DMS153 treated with DMSO at 0.1 percent for 48 hours (cell line): ENCODE measurements at regions not wholly inside any gene's neighbourhood (a gene's known extent, or its start where the extent isn't known, plus 50 kb on each side); places are given as distances from the start of the nearest gene placed in this dataset.
"Not testable (repeated sequence)": the region's sequence is repeated elsewhere in the genome, so short reads cannot be mapped to it uniquely, and the experiment has no call there.

Source experiments
- DNase-seq: peaks from one replicate; lab custom pipeline; 2025; ENCODE audit not compliant: unreplicated experiment; lab: John Stamatoyannopoulos, UW

DNA sequence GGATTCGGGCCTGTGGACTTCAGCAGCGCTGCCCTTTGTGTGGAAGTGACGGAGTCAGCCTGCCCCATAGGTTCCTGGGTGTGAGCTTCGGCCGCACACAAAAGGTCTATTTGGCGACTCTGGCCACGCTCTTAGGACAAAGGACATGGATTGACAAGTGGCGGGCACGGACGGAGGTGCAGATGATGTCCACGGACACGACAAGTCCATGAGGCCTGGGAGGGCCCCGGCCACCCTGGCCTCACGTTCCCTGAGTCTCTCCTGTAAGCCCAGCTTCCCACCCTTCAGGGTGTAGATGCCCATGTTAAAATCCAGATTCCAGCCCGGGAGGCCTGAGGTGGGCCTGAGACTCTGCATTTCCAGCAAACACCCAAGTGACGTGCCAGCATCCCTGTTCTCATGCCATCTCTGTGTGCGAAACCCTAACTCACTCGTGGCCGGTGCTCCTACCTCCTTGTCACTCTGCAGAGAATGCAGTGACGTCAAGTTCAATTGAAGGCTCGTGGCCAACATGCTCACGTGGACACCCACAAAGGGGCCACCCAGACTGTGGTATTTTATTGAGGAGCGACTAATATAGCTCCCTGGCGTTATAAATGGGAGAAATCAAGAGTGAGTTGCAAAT, 111.7 kb downstream of the RTP5 start:
- DNase-seq: no peak

DNA sequence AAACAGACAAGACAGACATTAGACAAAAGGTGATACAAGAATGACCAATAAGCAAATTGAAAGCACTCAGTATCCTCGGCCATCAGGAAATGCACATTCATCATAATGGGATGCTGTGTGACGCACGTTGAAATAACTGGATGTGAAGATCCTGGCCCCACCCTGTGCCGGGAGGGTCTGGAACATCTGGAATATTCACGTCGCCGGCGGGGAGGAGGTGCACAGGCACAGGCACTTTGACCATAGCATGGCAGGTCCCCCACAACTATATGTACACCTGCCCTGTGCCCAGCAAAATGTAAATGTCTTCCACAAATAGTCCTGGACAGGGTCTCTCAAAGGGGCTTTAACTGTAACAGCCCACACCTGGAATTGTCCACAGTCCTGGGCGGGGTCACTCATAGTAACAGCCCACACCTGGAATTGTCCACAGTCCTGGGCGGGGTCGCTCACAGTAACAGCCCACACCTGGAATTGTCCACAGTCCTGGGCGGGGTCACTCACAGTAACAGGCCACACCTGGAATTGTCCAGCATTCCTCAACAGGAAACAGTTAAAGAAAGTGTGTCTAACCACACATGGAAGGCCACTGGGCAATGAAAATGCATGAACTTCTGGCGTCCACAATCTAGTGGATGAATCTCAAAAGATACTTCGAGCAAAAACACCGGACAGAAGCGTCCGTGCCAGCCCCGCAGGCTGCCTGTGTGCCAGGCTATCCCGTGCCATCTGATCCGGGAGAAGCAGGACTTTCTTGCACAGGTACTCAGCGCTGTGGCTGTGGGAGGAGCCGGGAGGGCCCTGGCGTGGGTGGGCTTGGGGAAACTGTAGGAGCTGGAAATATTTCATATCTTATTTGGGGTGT, 113.4 kb downstream of the RTP5 start:
- no peak for DNase-seq

DNA sequence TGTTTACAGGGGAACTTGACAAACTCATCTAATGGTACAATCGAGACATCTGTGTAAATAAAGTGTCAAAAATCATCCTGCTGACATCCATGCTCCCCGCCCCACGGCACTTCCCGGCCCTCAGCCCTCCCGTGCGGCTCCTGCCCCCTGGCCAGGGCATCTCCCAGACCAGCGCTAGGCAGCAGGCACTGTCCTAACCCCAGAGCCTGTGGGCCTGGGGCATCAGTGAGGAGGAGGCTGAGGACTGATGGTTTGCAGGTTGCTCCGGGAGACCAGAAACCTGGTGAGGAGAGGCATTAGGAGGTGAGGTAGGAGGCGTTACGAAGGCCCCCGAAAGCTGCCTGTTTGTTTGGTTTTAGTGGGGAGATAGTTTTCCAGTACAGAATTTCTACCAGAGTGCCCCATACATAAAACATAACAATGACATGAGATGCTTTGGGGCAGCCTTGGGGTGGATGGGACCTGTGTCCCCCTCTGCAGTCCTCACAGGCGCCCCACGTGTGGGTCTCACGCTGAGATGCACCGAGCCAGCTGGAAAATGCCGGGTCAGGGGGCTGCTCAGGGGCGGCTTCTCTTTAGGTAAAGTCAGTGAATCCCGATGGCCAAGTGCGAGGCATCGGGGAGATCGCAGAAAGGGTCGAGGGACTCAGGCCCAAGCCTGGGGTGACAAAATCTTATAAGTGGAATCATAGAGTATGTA, 114.2 kb downstream of the RTP5 start:
- DNase-seq: no peak

DNA sequence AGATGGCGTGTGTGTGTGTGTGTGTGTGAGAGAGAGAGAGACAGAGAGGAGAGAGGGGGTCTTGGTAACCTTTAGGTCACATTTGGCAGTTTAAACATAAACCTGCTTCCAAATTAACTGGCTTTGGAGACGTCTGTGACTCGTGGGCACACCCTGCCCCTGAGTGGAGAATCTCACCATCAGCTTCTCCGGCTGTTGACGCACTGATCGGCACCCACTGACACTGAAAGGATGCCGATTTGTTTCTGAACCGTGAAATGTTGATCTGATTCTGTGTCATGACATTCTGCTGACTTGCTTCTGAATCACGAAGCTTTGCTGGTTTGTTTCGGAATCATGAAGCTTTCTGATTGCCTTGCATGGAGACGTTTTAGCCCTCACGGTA, 114.7 kb downstream of the RTP5 start:
- no peak for DNase-seq

DNA sequence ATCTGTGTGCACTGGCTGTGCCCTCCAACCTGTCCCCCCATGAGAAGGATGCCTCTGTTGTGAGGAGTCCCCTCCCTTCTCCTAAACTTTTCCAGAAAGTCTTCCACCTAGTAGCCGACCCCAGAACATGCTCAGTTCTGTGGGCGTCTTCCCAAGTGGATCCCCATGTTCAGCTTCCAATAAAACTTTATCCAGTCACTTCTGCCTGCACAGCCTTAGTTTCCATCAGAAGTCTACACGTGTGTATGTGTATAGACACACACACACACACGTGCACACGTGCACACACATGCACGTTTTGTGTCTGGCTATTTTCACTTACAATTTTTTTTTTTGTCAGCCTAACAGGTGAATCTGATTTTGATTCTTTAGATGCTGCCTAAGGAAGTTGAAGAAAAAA, 115.1 kb downstream of the RTP5 start:
- DNase-seq: no peak

DNA sequence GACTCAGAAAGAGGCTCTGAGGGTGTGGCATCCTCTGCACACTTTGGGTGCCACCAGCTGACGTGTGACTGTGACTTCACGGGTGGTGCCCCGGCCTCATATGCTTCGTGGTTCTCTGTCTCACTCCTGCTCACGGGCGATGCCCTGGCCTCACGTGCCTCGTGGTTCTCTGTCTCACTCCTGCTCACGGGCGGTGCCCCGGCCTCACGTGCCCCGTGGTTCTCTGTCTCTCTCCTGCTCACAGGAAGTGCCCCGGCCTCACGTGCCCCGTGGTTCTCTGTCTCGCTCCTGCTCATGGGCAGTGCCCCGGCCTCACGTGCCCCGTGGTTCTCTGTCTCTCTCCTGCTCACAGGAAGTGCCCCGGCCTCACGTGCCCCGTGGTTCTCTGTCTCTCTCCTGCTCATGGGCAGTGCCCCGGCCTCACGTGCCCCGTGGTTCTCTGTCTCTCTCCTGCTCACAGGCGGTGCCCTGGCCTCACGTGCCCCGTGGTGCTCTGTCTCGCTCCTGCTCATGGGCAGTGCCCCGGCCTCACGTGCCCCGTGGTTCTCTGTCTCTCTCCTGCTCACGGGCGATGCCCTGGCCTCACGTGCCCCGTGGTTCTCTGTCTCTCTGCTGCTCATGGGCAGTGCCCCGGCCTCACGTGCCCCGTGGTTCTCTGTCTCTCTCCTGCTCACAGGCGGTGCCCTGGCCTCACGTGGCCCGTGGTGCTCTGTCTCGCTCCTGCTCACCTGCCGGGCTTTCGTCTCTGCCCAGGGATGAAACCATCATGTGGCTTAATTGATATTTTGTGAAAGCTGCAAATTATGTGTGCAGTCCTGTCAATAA, 115.8 kb downstream of the RTP5 start:
- not testable (repeated sequence) for DNase-seq

DNA sequence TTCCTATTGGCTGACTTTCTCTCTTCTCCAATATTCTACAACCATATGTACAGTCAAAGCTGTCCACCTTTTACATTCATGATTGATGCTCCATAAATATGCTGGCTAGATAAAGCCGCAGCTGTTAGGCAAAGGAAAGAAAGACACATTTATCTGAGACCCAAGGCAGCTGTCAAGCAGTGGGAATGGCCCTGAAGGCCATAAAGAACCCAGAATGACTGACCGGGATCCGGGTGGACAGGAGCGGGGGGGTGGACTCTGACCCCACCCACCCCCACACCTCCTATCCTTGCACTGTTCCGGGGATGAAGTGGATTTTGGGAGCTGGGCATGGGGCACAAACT, 116.4 kb downstream of the RTP5 start:
- no peak for DNase-seq

DNA sequence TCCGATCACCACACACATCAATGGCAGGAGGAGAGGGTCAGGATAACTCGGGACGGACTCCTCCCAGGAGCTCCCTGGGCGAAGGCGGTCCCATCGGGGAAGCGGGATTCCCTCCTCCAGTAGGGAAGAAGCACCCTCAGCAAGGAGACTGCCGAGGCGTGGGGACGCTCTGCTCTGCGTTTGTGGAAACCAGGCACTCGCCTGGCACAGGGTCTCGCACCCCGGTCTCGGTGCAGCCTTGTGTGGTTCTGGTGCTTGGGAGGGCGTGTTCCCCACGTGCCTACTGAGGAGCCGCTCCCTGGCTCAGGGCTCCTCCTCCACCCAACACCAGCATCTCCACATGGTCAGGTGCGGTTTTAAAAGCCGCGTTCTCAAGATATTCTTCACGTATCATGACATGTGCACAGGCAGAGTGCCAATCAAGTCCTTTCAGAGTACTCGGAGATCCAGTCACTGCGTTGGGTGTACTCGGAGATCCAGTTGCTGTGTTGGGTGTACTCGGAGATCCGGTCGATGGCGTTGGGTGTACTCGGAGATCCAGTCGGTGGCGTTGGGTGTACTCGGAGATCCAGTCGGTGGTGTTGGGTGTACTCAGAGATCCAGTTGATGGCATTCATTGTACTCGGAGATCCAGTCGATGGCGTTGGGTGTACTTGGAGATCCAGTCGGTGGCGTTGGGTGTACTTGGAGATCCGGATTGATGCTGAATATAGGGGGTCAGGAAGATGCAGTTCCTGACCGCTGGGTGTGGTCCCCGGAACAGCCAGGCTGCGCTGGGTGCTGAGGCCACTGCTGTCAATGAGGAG, 117.5 kb downstream of the RTP5 start:
- no peak for DNase-seq

DNA sequence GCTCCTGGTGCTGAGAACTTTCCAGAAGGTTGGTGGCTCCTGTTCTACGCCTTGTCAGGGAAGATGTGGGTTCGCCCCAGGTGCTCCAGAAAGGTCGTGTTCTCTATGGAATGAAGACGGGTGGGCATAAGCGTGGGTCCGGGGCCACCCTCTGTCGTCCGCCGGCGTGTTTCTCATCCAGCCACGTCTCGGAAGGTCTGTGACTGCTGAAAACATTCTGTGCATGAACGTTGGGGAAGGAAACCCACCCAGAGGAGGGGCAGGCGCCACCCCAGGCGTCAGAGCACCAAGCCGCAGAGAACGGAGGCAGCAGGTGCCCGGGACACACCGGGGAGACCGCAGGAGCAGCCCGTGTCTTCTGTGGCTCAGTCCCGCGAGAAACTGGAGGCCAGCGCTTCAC, 118.2 kb downstream of the RTP5 start:
- no peak for DNase-seq

DNA sequence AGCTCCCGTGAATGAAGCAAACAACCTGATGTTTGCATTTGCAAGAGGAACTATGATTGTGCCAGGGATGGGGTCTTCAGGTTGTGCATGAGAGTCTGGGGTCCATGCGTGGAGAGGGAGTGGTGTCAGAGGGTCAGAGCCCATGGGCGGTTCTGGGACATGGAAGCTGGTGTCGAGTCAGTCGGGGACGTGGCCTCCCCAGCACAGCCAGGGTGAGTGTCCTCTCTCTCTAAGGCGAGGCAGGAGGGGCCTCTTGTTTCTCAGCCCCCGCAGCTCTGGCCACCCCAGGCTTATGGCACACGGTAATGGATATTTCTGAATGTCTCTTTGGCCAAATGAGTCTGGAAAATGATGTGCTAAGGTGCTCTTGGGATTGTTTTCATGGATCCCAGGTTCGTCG, 118.6 kb downstream of the RTP5 start:
- DNase-seq: no peak

DNA sequence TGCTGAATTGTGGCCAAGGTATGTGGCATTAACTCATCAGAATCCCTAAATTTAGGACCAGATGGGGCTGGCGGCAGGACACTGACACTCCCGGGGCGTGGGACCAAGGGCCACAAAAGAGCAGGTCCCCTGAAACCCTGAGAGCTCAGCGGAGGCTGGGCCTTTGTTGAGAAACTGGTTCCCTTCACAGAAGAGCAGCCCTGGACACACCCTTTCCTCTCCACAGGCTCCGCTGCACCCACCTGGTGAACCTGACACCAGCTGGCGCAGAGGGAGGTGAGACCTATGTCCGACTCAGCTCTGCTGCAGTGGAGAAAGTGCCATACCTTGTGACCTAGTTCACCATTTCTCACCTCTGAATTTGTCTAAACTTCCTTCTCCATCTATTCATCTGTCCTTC, 119.5 kb downstream of the RTP5 start:
- DNase-seq: no peak

DNA sequence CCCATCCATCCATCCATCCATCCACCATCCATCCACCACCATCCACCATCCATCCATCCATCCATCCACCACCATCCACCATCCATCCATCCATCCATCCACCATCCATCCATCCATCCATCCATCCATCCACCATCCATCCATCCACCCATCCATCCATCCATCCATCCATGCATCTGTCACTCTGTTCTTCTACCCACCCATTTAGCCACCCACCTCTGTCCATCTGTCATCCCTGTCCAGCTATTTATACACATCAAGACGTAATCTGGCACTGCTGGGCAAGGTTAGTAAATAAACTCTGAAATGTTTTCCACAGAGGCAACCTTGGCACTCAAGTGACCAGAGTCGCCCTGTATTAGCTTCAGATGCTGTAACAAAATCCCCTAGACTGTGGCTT, 120.9 kb downstream of the RTP5 start:
- no peak for DNase-seq

DNA sequence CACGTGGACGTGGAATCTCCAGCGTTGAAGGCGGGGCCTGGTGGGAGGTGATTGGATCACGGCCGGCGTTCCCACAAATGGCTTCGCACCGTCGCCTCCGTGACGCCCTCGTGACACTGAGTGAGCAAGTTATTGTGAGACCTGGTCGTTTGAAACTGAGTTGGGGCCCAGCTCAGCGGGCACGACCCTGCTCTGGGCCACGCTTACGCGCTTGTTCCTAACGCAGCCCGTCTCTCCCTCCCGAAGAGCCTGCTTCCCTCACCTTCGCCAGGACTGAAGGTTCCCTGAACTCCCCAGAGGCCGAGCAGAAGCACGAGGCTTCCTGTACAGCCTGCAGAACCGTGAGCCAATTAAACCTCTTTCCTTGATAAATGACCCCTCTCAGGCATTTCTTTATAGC, 121.8 kb downstream of the RTP5 start:
- no peak for DNase-seq

DNA sequence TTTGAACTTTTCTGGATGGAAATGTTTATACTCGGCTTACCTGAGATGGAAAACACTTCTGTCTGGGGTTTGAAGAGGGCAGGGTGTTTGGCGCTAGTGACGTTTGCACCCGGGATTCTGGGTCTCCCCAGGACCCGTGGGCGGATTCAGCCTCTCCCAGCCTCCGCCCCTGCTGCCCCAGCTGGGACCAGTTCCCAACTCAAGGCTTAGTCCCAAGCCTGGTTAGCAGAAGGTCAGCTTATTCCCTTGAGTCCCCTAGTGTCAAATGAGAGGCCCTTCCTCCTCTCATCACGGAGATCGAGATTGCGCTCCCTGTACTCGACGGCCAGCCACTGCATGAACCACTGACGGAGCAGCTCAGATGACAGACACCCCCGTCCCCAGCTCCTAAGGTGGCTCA, 123.2 kb downstream of the RTP5 start:
- no peak for DNase-seq

DNA sequence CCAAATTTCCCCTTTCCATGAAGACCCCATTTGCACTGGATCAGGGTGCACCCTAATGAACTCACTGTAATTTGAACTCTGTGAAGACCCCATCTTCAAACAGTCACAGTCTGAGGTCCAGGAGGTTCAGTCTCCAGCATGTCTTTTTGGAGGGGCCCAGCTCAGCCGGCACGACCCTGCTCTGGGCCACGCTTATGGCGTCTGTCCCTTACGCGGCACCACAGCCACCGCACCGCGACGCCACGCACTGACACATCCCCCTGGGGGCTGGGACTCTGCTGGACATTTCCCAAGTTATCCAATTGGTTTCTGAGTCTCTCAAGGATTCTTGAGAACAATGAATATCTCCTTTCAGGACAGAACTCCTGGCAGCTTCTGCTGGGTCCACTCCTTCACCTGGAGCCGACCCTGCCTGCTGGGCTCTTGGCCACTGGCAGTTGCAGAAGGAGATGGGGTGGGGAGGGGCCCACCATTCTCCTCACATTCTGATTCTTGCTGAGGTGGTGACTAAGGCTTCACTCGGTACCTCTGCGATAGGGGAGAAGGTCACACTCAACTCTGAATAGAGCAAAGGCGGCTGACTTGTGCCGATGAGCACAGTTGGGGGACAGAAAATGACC, 124.0 kb downstream of the RTP5 start:
- DNase-seq: no peak

DNA sequence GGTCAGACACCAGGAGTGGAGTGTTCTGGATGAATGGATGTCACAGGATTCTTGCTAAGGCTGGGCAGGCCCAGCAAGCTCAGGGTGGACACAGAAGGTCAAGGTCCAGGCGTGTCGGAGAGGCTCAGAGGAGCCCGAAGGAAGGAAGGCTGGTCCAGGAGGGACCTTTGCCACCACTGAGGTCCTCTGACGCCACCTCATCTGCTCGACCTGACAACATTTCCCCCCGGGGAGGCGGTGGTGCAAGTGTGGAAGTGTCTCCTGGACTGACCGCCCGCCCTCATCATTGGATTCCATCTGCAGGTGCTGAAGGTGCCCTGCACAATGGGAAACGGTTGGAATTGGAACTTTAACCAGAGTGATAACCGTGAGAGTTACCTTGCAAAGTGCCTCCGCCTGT, 124.6 kb downstream of the RTP5 start:
- DNase-seq: no peak

DNA sequence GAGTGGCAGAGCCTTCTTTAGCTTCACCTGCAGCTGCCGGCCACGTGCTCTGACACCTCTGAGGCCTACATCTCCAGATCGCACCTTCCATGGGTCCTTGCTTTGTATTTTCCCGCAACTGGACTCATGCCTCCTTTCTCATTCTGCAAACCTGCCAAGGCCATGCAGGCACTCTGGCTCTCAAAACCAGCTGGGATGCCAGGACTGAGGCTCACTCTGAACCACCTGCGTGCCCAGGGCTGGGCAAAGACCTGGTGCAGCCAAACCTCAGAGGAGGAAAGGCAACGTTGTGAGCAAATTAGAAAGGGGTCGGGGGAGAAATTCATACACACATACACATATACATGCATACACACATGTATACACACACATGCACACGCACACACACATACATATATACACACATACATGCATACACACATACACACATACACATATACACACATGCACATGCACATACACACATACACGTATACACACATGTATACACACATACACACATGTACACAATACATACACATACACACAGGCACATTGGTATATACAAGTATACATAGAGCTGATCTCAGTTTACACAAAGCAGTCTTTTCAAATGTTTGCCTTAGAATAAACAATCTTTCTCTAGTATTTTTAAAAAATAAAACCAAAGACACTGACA, 125.2 kb downstream of the RTP5 start:
- DNase-seq: no peak

DNA sequence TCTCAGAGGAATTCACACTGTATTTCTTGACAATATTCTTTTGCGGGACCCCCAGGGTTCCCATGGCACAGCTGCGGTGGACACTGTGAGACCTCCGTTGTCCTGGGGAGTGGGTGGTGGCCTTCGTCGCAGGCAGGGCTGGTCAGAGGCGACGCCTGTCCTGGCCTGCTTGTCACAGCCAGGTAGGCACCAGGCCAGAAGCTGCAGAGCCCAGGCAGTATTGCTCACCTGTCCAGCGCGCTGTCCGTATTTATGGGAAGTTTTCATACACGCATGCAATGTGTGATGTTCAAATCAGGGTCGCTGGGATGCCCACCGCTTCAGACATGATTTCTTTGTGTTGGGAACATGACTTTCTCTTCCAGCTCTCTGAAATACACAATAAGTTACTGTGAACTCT, 126.6 kb downstream of the RTP5 start:
- no peak for DNase-seq

DNA sequence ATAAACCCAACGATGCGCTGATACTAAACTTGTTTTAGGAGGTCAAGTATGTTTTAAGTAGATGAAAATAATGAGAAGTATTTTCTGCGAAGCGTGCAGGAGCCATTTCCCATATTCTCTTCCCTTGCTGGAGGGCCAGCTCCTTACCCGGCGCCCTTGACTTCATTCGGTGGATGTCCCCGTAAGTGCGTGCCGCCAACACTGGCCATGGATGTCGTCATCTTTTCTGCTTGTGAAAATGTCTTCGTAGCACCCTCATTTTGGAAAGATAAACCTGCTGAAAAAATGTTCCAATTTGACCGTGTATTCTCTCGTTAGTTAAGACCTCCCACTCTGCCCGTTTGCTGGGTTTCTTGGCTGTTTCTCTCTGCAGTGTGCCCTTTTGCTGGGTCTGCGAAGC, 127.5 kb downstream of the RTP5 start:
- no peak for DNase-seq

DNA sequence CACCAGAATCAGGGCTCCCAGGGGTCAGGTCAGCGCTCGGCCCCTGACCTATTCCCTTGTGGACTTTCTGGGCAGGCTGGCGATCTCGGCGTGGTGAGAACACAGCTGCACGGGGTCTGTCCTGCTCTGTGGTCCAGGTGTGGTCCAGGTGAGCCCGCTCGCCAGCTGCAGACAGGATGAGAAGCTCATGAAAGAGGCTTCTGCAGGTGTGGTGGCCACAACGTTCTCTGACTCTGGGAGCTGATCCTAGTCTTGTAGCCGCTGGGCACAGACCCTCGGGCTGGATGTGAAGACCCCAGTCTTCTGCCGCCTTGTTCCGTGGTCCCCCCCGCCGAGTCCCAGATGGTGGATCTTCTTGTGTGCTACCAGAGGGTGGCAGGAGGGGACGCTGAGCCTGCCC, 129.7 kb downstream of the RTP5 start:
- DNase-seq: no peak
